NCI-H82 (cell line): ENCODE measurements at regions not wholly inside any gene's neighbourhood (a gene's known extent, or its start where the extent isn't known, plus 50 kb on each side); places are given as distances from the start of the nearest gene placed in this dataset.
"Not testable (repeated sequence)": the region's sequence is repeated elsewhere in the genome, so short reads cannot be mapped to it uniquely, and the experiment has no call there.

ENCODE experiments used
- DNase-seq: peaks from one replicate; lab custom pipeline; 2025; lab: John Stamatoyannopoulos, UW

DNA sequence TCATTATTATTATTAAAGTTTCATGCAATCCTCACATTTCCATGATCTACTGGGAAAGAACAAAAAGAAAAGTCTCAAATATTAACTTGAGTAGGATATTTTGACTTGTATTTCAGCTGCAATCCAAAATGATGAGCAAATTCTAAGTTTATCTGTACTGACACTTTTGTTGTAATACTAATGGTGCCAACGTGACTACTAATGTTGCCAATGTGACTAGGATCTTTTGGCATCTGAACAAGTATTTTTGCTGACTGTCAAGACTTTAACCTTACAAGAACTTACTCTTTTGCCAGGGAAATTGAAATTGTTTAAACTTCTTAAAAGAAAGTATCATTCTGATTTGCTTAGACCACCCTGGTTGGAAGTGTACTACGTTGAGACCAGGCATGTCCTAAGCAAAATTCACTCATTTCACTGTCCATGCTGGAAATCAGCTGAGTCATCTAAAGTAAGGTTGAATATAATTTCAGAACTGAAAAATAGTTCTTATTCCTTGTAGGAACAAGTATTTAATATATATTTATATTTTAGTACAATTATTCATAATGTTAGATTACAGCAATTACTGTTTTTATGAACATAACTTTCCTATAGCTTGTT, 78.5 kb upstream of the LYZL1 start:
- no peak for DNase-seq

DNA sequence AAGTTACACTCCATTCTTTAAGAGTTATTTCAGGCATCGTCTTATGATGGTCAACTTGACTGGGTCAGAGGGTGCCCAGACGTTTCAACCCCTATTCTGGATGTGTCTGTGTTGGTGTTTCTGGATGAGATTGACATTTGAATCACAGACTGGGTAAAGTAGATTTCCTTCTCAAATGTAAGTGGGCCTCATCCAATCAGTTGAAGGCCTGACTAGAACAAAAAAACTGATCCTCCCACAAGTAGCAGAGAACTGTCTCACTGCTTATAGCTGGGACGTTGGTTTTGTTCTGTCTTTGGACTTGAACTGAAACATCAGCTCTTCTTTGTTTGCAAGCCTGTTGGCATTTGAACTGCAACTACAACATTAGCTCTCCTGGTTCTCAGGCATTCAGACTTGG, 76.3 kb upstream of the LYZL1 start:
- DNase-seq, result no peak

DNA sequence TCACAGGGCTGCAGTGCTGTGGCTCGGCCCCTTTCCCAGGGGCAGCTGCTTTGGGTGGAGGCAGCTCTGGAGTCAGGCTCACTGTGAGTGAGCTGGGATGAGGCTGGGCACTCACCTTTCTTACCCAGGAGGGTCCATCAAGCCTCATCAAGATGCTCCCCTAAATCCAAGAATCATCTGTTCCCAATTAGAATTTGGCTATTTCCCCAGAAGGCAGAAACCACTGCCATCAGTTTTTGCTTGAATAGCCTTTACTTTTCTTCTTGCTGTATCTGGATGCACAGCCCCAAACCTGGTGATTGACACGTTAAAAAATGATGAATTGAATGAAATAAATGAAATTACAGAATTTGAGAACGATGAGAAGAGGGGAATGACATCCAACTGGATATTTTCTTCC, 74.3 kb upstream of the LYZL1 start:
- DNase-seq, result no peak

DNA sequence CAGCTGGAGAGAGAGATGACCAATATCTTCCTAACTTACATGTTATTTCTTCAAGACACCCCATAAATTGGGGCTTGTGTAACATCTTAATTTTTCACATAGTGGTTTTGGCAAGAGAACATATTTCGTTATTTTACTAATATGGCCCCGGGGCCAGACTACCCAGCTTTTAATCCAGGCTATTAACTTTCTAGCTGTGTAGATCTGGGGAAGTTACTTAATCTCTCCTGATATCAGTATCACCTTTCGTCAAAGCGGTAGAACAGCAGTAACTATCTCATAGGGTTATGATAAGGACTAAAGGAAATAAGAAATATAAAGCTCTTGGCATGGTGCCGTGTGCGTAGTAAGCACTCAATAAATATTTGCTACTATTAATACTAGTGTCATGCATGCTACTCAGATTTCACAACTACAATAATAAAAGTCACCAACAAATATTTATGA, 71.6 kb upstream of the LYZL1 start:
- DNase-seq, result no peak

DNA sequence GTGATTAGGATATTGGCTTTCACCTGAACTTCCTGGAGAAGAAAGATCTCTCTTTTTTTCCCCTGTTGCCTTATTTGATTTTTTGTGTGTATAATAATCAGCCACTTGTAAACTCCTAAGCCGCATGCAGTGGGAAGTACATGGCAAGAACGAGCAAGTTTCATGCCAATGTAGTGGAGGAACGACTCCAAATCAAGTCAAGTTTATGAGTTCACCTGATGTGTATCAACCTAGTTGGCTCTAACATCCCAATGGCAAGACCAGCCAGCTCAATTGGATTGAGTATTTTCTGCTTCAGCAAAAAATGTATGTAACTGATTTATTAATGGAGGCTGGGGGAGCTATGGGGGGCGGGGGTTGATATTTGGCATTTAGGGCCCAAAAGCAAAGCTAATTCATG, 65.5 kb upstream of the LYZL1 start:
- DNase-seq, result no peak

DNA sequence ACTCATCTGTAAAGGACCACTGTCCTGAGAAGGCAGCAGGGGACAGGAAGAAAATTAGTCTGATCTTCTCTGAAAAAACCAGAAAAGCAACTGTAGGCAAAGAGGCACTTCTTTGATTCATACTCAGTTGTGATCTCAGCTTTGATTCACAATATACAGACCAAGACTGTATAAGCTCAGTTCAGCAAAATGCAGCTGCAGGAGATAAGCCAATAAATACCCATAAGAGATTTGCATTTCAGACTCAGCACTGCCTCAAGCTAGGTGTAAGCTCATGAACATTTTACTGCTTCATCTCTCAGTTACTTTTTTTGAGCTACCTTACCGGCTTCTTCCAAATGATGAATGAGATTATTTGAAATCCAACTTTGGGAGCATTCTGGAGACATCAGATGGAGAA, 64.2 kb upstream of the LYZL1 start:
- peak; percentile 20 for DNase-seq

DNA sequence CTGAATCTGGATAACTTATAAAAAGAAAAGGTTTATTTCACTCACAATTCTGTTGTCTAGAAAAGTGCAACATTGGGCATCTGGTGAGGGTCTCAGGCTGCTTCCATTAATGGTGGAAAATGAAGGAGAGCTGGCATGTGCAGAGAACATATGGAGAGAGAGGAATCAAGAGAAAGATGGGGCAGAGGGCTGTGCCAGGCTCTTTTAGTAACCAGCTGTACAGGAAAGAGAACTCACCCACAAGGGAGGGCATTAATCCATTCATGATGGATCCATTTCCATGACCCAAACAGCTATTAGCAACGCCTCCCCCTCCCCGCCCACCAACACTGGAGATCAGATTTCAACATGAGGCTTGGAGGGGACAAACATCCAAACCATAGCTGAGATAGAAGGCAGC, 61.7 kb upstream of the LYZL1 start:
- no peak for DNase-seq

DNA sequence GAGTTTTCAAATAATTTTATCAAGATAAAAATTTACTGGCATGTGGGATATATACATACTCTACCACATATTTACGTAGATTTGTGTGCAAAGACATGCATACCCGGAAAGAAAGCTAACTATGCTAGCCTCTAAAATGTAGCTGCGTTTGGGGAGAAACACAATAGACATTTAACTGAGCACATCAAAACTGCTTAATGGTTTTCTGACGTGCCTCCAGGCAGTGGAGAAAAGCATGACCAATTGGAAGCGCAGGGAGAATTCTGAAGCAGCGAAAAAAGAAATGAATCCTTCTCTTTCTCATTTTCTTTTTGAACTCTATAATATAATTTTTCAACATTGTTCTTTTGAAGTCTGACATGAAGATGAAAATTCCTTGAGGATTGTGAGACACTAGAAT, 60.3 kb upstream of the LYZL1 start:
- no peak for DNase-seq

DNA sequence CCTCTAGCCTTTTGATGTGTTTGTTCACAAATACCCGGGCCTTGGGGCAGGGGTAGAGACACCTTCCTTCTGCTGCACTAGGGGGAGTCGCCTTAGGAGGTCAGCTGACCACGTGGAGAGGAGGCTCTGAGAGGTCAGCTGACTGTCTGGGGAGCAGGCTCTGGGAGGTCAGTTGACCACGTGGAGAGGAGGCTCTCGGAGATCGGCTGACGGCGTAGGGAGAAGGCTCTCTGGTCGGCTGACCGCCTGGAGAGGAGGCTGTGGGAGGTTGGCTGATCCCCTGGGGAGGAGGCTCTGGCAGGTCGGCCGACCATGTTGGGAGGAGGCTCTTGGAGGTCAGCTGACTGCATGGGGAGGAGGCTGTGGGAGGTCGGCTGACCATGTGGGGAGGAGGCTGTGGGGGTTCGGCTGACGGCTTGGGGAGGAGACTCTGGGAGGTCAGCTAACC, 59.6 kb upstream of the LYZL1 start:
- DNase-seq, result no peak

DNA sequence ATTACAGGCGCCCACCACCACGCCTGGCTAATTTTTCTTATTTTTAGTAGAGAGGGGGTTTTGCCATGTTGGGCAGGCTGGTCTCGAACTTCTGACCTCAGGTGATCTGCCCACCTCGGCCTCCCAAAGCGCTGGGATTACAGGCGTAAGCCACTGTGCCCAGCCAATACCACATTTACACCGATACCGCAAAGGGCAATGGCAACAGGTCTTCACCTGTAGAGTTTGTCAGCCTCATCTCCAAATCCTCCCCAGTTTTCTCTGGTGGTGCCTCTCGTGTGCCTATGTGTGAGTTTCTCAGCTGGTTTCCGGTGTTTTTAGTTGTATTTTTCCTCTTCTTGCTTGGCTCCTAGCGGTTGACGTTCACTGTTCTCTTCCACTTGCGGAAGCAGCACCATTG, 52.0 kb upstream of the LYZL1 start:
- DNase-seq, result not testable (repeated sequence)

DNA sequence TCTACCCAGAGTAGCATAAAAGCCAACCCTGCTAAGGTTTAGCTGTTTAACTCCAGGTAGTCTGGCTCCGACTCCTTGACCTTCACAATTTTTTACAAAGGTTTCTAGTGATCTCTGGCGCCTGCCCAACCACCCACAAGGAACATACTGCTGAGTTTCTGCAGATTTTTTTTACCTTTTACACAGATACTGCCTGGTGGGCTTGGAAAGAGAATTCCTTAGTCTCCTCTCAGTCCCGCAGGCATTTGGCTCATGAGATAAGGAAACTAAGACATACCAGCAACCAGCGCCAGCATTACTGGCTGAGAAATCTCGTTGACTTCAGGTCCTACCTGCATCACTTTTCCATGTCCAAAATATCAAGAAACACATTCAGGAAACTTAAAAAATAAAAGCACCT, 51.1 kb upstream of the LYZL1 start:
- no peak for DNase-seq

DNA sequence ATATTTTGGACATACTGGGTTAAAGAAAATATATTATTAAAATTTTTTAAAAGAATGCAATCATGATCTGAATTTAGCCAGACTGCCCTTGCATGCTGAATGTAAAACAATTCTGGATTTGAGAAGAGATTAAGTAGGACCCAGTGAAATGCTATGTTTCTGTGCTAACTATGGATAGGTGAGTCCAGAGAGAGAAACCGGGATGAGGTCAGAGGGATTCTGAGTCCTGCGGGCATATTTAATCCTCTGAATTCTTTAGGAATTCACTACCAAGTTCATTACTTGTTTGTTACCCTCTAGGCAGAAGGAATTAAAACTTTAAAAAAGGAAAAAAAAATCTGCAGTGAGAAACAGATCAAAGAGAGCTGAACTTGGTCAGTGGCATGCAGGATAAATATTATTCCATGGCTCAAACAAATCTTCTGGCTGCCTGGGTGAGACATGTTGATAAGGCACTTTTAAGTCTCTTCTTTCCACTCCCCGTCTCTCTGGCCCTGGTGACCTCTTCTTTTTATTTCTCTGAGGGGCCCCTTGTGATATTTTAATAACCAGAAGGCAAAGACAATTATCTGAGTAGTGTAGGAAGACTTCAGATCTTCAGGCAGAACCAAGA, 50.2 kb upstream of the LYZL1 start:
- DNase-seq, result no peak
